Aorta (tissue), 5 donors: ENCODE measurements at regions not wholly inside any gene's neighbourhood (a gene's known extent, or its start where the extent isn't known, plus 50 kb on each side); places are given as distances from the start of the nearest gene placed in this dataset.
"Not testable (repeated sequence)": the region's sequence is repeated elsewhere in the genome, so short reads cannot be mapped to it uniquely, and the experiment has no call there.

Source experiments
- ATAC-seq: fragments of 200-7000 bp; cut with Tn5 transposase; one replicate; pipeline ENCODE4 v1.9.1; 2022; ENCODE audit warnings: moderate library complexity; ENCODE audit not compliant: low FRiP score
- DNase-seq, 2 donors: peaks; one replicate each; pipeline ENCODE4 v3.0.0-alpha.2; 2020
- H3K27ac ChIP-seq, 2 donors: one replicate each; pipeline ENCODE4 v1.5.1; 2013; ENCODE audit warnings: low read length in 2 of 2, mild to moderate bottlenecking in 2 of 2, moderate library complexity in 2 of 2, control low read depth in 1 of 2, inconsistent platforms in 1 of 2, low read depth in 1 of 2
- H3K27me3 ChIP-seq, 2 donors: one replicate each; pipeline ENCODE4 v1.6.1; 2013; ENCODE audit warnings: control low read depth in 1 of 2, low read length in 1 of 2, mild to moderate bottlenecking in 1 of 2, moderate library complexity in 1 of 2; ENCODE audit not compliant: insufficient read depth in 2 of 2, control insufficient read depth in 1 of 2
- H3K36me3 ChIP-seq, 2 donors: one replicate each; pipeline ENCODE4 v1.6.1; 2013; ENCODE audit warnings: control low read depth in 1 of 2, low read length in 1 of 2, mild to moderate bottlenecking in 1 of 2; ENCODE audit not compliant: insufficient read depth in 2 of 2, control insufficient read depth in 1 of 2
- H3K4me1 ChIP-seq, 2 donors: one replicate each; pipeline ENCODE4 v1.6.1; 2013; ENCODE audit warnings: low read length in 2 of 2, control low read depth in 1 of 2, mild to moderate bottlenecking in 1 of 2, moderate library complexity in 1 of 2; ENCODE audit not compliant: insufficient read depth in 2 of 2, control insufficient read depth in 1 of 2
- H3K4me3 ChIP-seq, 2 donors: one replicate each; pipeline ENCODE4 v1.5.1; 2013; ENCODE audit warnings: low read length in 2 of 2, control low read depth in 1 of 2, mild to moderate bottlenecking in 1 of 2
- H3K9me3 ChIP-seq: one replicate; pipeline ENCODE4 v1.6.1; 2013; ENCODE audit warnings: mild to moderate bottlenecking, low read length; ENCODE audit not compliant: control insufficient read depth
- WGBS, 2 donors: extraction: QIAGEN DNeasy Blood & Tissue Kit; methylation state at CpG; one replicate each; pipeline ENCODE4 v1.1.7; 2013; 5-methylcytosine and 5-hydroxymethylcytosine counted together
- intact Hi-C, 2 donors: fragments of 100-400 bp; cut with DNase I; formaldehyde crosslinking; loops; one replicate each; pipeline versions ENCODE4 v1.14.2 to v1.15.0; 2022
- donor health status: healthy with polysubstance abuse.
- donor health status: Bipolar disorder and iron deficiency.
- donor health status: DM: no; HTN: no; CAD: no.
- donor health status: DM: no; HTN: no; CAD: no.
- donor health status: DM: yes; HTN: yes; CAD: no.

GRCh38 chr4:19478791-19479190 is 772.9 kb upstream of the SLIT2 start:
- ATAC-seq (no peak), DNase-seq (no peak)
- H3K27me3 ChIP-seq = no peaks in the 10 kb centered on the region
- intact Hi-C loops = no loop called here
- no peaks in the 10 kb centered on the region for H3K36me3 ChIP-seq
- 68 to 82% methylated on average over 2 of the region's 2 CpGs for WGBS, 2 donors
- no peak overlapping the region for H3K27ac ChIP-seq
- no peak overlapping the region for H3K4me3 ChIP-seq
- no peaks in the 10 kb centered on the region for H3K9me3 ChIP-seq
- no peaks in the 10 kb centered on the region for H3K4me1 ChIP-seq

- DNase-seq = no peak
- WGBS, 2 donors = 92 to 94% methylated on average over 1 of the region's 1 CpG
- H3K4me1 ChIP-seq = no peaks in the 10 kb centered on the region
- ATAC-seq = no peak
- no peaks in the 10 kb centered on the region for H3K36me3 ChIP-seq
- no peak overlapping the region for H3K4me3 ChIP-seq
- H3K9me3 ChIP-seq = no peaks in the 10 kb centered on the region
- no peak overlapping the region for H3K27ac ChIP-seq
- H3K27me3 ChIP-seq = no peaks in the 10 kb centered on the region
- intact Hi-C loops = no loop called here
These were observed 778.1 kb upstream of the SLIT2 start for GRCh38 chr4:19473569-19473968.

DNA sequence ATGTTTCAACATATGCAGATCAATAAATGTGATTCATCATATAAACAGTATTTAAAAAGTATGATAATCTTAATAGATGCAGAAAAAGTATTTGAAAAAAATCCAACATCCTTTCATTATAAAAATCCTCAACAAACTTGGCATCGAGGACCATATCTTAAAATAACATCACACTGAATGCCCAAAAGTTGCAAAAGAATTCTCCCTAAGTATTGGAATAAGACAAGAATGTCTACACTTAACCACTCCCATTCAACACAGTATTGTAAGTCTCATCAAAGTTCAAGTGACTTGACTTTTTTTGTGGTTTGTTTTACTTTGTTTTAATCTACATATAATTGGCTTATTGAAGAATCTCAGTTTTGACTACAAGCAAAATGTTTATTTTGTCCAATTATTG is 779.0 kb upstream of the SLIT2 start:
- ATAC-seq (no peak), DNase-seq (no peak)
- WGBS, 2 donors = 0 to 3% methylated on average over 1 of the region's 1 CpG
- no peaks in the 10 kb centered on the region for H3K36me3 ChIP-seq
- intact Hi-C loops = no loop called here
- H3K27ac ChIP-seq = no peak overlapping the region
- H3K27me3 ChIP-seq = no peaks in the 10 kb centered on the region
- H3K9me3 ChIP-seq = no peaks in the 10 kb centered on the region
- no peaks in the 10 kb centered on the region for H3K4me1 ChIP-seq
- no peak overlapping the region for H3K4me3 ChIP-seq

GRCh38 chr4:19470001-19470400 is 781.7 kb upstream of the SLIT2 start:
- H3K4me1 ChIP-seq, intact Hi-C loops, H3K36me3 ChIP-seq, H3K27me3 ChIP-seq, DNase-seq, H3K27ac ChIP-seq, H3K9me3 ChIP-seq, ATAC-seq, H3K4me3 ChIP-seq: not testable (repeated sequence)
- 92 to 99% methylated on average over 5 of the region's 5 CpGs for WGBS, 2 donors

DNA sequence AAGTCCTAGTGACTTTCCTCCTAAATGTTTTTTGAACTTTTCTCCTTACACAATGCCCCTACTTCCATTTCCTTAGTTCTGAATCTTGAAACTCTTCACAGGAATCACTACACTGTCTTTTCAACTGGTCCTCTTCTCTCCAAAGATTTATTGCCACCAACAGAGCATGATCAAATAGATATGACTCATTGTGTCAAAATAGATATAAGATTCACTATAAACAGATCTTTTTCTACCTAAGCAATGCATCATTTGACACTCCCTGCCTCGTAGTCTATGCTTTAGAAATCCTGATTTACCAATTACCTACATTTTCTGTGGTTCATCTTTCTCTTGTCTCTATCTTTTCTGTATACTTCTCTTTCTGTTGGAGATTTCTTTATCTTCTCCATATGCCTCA is 789.6 kb upstream of the SLIT2 start:
- no peaks in the 10 kb centered on the region for H3K9me3 ChIP-seq
- 39 to 88% methylated on average over 1 of the region's 1 CpG for WGBS, 2 donors
- no peak overlapping the region for H3K27ac ChIP-seq
- H3K36me3 ChIP-seq = no peaks in the 10 kb centered on the region
- no peaks in the 10 kb centered on the region for H3K4me1 ChIP-seq
- no peak overlapping the region for H3K4me3 ChIP-seq
- DNase-seq = no peak
- no peaks in the 10 kb centered on the region for H3K27me3 ChIP-seq
- ATAC-seq = no peak
- intact Hi-C loops = no loop called here

GRCh38 chr4:19455850-19456602 is 795.7 kb upstream of the SLIT2 start:
- intact Hi-C loops = no loop called here
- H3K4me1 ChIP-seq = no peaks in the 10 kb centered on the region
- H3K4me3 ChIP-seq = no peak overlapping the region
- 90 to 94% methylated on average over 21 of the region's 21 CpGs for WGBS, 2 donors
- H3K36me3 ChIP-seq = no peaks in the 10 kb centered on the region
- ATAC-seq (no peak), DNase-seq (no peak)
- H3K27me3 ChIP-seq = no peaks in the 10 kb centered on the region
- no peaks in the 10 kb centered on the region for H3K9me3 ChIP-seq
- no peak overlapping the region for H3K27ac ChIP-seq

DNA sequence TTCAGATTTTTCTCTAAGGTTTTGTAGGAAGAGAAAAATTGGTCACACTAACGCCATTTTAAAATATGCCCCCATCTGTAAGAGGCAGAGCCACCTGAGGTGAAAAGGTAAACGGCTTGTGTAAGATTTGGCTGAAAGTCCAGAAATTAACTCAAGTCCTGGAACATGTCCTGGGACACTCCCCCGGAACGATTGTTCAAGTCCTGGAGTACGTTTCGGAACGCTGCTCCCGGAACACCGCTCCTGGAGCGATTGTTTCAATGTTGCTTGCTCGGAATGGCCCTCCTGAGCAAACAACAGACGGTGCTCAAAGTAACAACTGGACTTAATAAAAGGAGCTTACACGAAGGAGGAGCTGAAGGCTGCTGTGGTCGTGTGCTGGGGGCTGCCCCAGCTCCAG is 796.5 kb upstream of the SLIT2 start:
- H3K27me3 ChIP-seq = no peaks in the 10 kb centered on the region
- H3K4me1 ChIP-seq = no peaks in the 10 kb centered on the region
- no peak for DNase-seq
- WGBS, 2 donors = 84 to 89% methylated on average over 14 of the region's 14 CpGs
- no peak for ATAC-seq
- H3K9me3 ChIP-seq = no peaks in the 10 kb centered on the region
- intact Hi-C loops = no loop called here
- H3K27ac ChIP-seq = no peak overlapping the region
- no peaks in the 10 kb centered on the region for H3K36me3 ChIP-seq
- H3K4me3 ChIP-seq = no peak overlapping the region

DNA sequence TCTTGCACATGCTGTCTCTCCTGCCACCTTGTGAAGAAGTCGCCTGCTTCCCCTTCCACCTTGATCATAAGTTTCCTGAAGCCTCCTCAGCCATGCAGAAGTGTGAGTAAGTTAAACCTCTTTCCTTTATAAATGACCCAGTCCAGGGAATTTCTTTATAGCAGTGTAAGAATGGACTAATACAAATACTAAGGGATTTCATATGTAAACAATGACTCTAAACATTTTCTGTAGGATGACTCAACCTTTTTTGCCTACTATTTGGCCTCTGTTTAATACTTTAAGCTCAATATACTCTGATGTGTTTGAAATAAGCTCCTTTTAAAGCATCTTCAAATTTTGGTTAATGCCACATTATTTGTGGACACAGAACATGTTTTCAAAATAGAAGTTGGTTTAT is 813.5 kb upstream of the SLIT2 start:
- Histone ChIP-seq H3K4me1 (no peaks in the 10 kb centered on the region), H3K27me3 (no peaks in the 10 kb centered on the region), H3K27ac (no peak overlapping the region), H3K4me3 (no peak overlapping the region), H3K9me3 (peaks cover 1% of the 10 kb centered on the region), H3K36me3 (no peaks in the 10 kb centered on the region)
- intact Hi-C loops = no loop called here
- ATAC-seq = no peak
- WGBS, 2 donors = 81 to 95% methylated on average over 1 of the region's 1 CpG
- no peak for DNase-seq

DNA sequence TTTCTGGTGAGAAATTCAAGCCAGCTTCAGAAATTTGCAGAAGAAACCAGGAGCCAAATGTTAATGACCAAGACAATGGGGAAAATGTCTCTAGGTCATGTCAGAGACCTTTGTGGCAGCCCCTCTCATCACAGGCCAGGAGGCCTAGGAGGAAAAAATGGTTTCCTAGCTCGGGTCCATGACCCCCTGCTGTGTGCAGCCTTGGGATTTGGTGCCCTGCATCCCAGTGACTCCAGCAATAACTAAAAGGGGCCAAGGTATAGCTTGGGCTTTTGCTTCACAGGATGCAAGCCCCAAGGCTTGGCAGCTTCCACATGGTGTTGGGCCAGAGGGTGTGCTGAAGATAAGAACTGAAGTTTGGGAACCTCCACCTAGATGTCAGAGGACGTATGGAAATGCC is 814.7 kb upstream of the SLIT2 start:
- no peaks in the 10 kb centered on the region for H3K27me3 ChIP-seq
- H3K4me3 ChIP-seq = no peak overlapping the region
- H3K4me1 ChIP-seq = no peaks in the 10 kb centered on the region
- DNase-seq = no peak
- intact Hi-C loops = no loop called here
- 80 to 87% methylated on average over 2 of the region's 2 CpGs for WGBS, 2 donors
- H3K27ac ChIP-seq = no peak overlapping the region
- no peaks in the 10 kb centered on the region for H3K36me3 ChIP-seq
- peaks cover 1% of the 10 kb centered on the region for H3K9me3 ChIP-seq
- ATAC-seq = no peak
